BE2C (cell line): ENCODE measurements at regions not wholly inside any gene's neighbourhood (a gene's known extent, or its start where the extent isn't known, plus 50 kb on each side); places are given as distances from the start of the nearest gene placed in this dataset.

Source experiments
- DNase-seq: peaks from one replicate; pipeline ENCODE4 v3.0.0-alpha.2; 2020
- H3K27me3 ChIP-seq: fragments of 250-450 bp; sonication (Bioruptor Pico); 2 replicates; pipeline ENCODE4 v1.5.1; 2020; ENCODE audit warnings: mild to moderate bottlenecking
- H3K36me3 ChIP-seq: fragments of 250-450 bp; sonication (Bioruptor Pico); 2 replicates; pipeline ENCODE4 v1.5.1; 2020; ENCODE audit warnings: mild to moderate bottlenecking
- H3K4me1 ChIP-seq: fragments of 250-450 bp; sonication (Bioruptor Pico); 2 replicates; pipeline ENCODE4 v1.5.1; 2020
- H3K4me3 ChIP-seq: 2 replicates; pipeline ENCODE4 v1.5.1; 2011; ENCODE audit warnings: low read depth, low read length
- H3K9me3 ChIP-seq: fragments of 250-450 bp; sonication (Bioruptor Pico); 2 replicates; pipeline ENCODE4 v1.5.1; 2020
- CTCF ChIP-seq: IDR thresholded peaks from 2 replicates; pipeline ENCODE4 v1.5.1; 2012; ENCODE audit warnings: mild to moderate bottlenecking, low read depth, low read length

DNA sequence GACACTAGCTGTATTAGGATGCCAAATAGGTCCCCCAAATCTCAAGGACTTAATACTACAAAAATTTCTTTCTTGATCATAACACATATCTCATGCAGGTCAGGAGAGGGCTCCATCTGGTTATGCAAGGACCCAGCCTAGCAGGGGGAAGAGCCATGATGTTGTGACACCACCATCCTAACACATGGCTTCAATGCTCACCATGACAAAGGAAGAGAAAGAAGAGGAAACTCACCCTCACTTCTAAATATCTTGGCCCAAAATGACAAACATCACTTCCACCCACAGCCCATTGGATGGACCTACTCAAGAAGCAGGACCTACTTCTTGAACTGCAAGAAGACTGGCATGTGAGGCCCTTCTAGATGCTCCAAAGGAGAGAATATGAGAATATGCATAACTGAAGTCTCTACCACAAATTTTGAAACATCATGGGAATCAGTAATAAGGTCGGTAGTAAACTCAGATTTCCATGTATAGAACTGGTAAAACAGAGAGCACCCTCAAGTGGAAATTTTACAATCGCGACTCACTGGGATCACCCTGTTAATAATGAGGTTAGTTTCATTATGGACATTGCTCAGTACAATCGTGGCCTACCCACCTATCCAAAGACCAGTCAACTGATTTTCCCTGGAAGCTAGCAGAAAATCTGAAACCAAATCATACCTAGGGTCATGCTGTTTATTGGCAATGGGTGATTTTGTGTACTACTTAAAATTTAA is 308.2 kb downstream of the ACTL7B start:
- DNase-seq = no peak
- no peaks in the 10 kb centered on the region for H3K27me3 ChIP-seq
- no peak for TF ChIP-seq CTCF
- no peak overlapping the region for H3K4me3 ChIP-seq
- H3K9me3 ChIP-seq = no peaks in the 10 kb centered on the region
- H3K4me1 ChIP-seq = no peaks in the 10 kb centered on the region
- H3K36me3 ChIP-seq = no peaks in the 10 kb centered on the region

- no peaks in the 10 kb centered on the region for H3K4me1 ChIP-seq
- no peaks in the 10 kb centered on the region for H3K9me3 ChIP-seq
- no peak overlapping the region for H3K4me3 ChIP-seq
- DNase-seq = no peak
- H3K27me3 ChIP-seq = no peaks in the 10 kb centered on the region
- H3K36me3 ChIP-seq = no peaks in the 10 kb centered on the region
- no peak for TF ChIP-seq CTCF
Measured at GRCh38 chr9:108546215-108546614, 309.6 kb downstream of the ACTL7B start.

GRCh38 chr9:108545436-108545835 is 310.4 kb downstream of the ACTL7B start:
- Histone ChIP-seq H3K36me3 (no peaks in the 10 kb centered on the region), H3K4me1 (no peaks in the 10 kb centered on the region), H3K9me3 (no peaks in the 10 kb centered on the region), H3K4me3 (no peak overlapping the region), H3K27me3 (no peaks in the 10 kb centered on the region)
- TF ChIP-seq CTCF = no peak
- no peak for DNase-seq

- no peak overlapping the region for H3K4me3 ChIP-seq
- no peaks in the 10 kb centered on the region for H3K9me3 ChIP-seq
- H3K4me1 ChIP-seq = no peaks in the 10 kb centered on the region
- no peak for TF ChIP-seq CTCF
- no peaks in the 10 kb centered on the region for H3K27me3 ChIP-seq
- DNase-seq = no peak
- H3K36me3 ChIP-seq = no peaks in the 10 kb centered on the region
Measured at GRCh38 chr9:108544866-108545265, 310.9 kb downstream of the ACTL7B start.

GRCh38 chr9:108543251-108543778 is 312.5 kb downstream of the ACTL7B start:
- no peak for DNase-seq
- TF ChIP-seq CTCF = no peak
- no peak overlapping the region for H3K4me3 ChIP-seq

GRCh38 chr9:108537756-108538155 is 318.0 kb downstream of the ACTL7B start:
- H3K4me1 ChIP-seq = no peaks in the 10 kb centered on the region
- DNase-seq = no peak
- H3K9me3 ChIP-seq = no peaks in the 10 kb centered on the region
- TF ChIP-seq CTCF = no peak
- no peaks in the 10 kb centered on the region for H3K36me3 ChIP-seq
- no peak overlapping the region for H3K4me3 ChIP-seq
- H3K27me3 ChIP-seq = no peaks in the 10 kb centered on the region

More at GRCh38 chr9:108543251-108543778, 312.5 kb downstream of the ACTL7B start:
- no peaks in the 10 kb centered on the region for H3K27me3 ChIP-seq
- H3K4me1 ChIP-seq = no peaks in the 10 kb centered on the region
- no peaks in the 10 kb centered on the region for H3K9me3 ChIP-seq
- H3K36me3 ChIP-seq = no peaks in the 10 kb centered on the region
